22Rv1 (cell line): ENCODE measurements at regions not wholly inside any gene's neighbourhood (a gene's known extent, or its start where the extent isn't known, plus 50 kb on each side); places are given as distances from the start of the nearest gene placed in this dataset.

Experiments used
- ZFX ChIP-seq: fragments of 450-650 bp; IDR thresholded peaks from 2 replicates; pipeline ENCODE4 v1.6.1; 2017; ENCODE audit warnings: antibody characterized with exemption, borderline replicate concordance
- TF ChIP-seq, protein P1 (sequence below): fragments of 450-650 bp; IDR thresholded peaks from 2 replicates; pipeline ENCODE4 v1.5.1; 2017; ENCODE audit warnings: mild to moderate bottlenecking

DNA sequence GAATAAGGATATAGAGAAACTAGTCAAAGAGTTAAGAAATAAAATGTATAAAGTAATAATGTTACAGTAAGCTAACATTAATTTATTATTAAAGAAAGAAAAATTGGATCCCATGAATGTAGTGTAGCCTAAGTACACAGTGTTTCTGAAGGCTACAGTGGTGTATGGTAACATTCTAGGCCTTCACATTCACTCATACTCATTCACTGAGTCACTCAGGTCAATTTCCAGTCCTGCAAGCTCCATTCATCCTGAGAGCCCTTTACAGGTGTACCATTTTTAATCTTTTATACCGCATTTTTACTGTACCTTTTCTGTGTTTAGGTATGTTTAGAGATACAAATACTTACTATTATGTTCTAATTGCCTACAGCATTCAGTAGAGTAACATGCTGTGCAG, 120.6 kb upstream of the AGA start:
- TF ChIP-seq, protein P1, sequence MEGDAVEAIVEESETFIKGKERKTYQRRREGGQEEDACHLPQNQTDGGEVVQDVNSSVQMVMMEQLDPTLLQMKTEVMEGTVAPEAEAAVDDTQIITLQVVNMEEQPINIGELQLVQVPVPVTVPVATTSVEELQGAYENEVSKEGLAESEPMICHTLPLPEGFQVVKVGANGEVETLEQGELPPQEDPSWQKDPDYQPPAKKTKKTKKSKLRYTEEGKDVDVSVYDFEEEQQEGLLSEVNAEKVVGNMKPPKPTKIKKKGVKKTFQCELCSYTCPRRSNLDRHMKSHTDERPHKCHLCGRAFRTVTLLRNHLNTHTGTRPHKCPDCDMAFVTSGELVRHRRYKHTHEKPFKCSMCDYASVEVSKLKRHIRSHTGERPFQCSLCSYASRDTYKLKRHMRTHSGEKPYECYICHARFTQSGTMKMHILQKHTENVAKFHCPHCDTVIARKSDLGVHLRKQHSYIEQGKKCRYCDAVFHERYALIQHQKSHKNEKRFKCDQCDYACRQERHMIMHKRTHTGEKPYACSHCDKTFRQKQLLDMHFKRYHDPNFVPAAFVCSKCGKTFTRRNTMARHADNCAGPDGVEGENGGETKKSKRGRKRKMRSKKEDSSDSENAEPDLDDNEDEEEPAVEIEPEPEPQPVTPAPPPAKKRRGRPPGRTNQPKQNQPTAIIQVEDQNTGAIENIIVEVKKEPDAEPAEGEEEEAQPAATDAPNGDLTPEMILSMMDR = no peak
- no peak for TF ChIP-seq ZFX
